SK-N-SH treated with all-trans-retinoic acid at 6 μM for 48 hours (cell line): ENCODE measurements at regions not wholly inside any gene's neighbourhood (a gene's known extent, or its start where the extent isn't known, plus 50 kb on each side); places are given as distances from the start of the nearest gene placed in this dataset.

Experiments
- ATAC-seq: fragments of 200-7000 bp; cut with Tn5 transposase; 3 replicates; pipeline ENCODE4 v1.9.1; 2020; ENCODE audit warnings: mild to moderate bottlenecking, moderate library complexity
- ARNTL ChIP-seq: fragments of 450-650 bp; formaldehyde crosslinking; IDR thresholded peaks from 2 replicates; pipeline ENCODE4 v1.5.0; 2020; ENCODE audit warnings: low read depth, mild to moderate bottlenecking, moderate library complexity, borderline replicate concordance
- BACH2 ChIP-seq: fragments of 250-450 bp; sonication (Bioruptor Pico); IDR thresholded peaks from 2 replicates; pipeline ENCODE4 v1.9.0; 2021; ENCODE audit warnings: mild to moderate bottlenecking, borderline replicate concordance
- CSDC2 ChIP-seq: fragments of 250-450 bp; sonication (Bioruptor Pico); IDR thresholded peaks from 2 replicates; pipeline ENCODE4 v1.5.0; 2020; ENCODE audit warnings: mild to moderate bottlenecking, moderate library complexity
- ESRRG ChIP-seq: fragments of 250-450 bp; sonication (Bioruptor Pico); IDR thresholded peaks from 2 replicates; pipeline ENCODE4 v1.6.1; 2021; ENCODE audit warnings: mild to moderate bottlenecking
- GLIS3 ChIP-seq: fragments of 250-450 bp; sonication (Bioruptor Pico); IDR thresholded peaks from 2 replicates; pipeline ENCODE4 v1.5.0; 2020; ENCODE audit warnings: mild to moderate bottlenecking, moderate library complexity
- ISL1 ChIP-seq: fragments of 250-450 bp; sonication (Bioruptor Pico); IDR thresholded peaks from 2 replicates; pipeline ENCODE4 v2.1.2; 2022; ENCODE audit warnings: mild to moderate bottlenecking, moderate library complexity
- OSR1 ChIP-seq: fragments of 250-450 bp; sonication (Bioruptor Pico); IDR thresholded peaks from 2 replicates; pipeline ENCODE4 v1.8.0; 2022; ENCODE audit warnings: moderate library complexity, mild to moderate bottlenecking, inconsistent platforms
- PPARA ChIP-seq: fragments of 250-450 bp; sonication (Bioruptor Pico); IDR thresholded peaks from 2 replicates; pipeline ENCODE4 v1.5.0; 2020; ENCODE audit warnings: mild to moderate bottlenecking, borderline replicate concordance
- SNAI2 ChIP-seq: fragments of 250-450 bp; sonication (Bioruptor Pico); IDR thresholded peaks from 2 replicates; pipeline ENCODE4 v1.5.0; 2020; ENCODE audit warnings: mild to moderate bottlenecking, moderate library complexity
- TCF4 ChIP-seq: fragments of 250-450 bp; sonication (Bioruptor Pico); IDR thresholded peaks from 2 replicates; pipeline ENCODE4 v1.8.0; 2021; ENCODE audit warnings: mild to moderate bottlenecking, moderate library complexity, borderline replicate concordance
- TOX ChIP-seq: fragments of 250-450 bp; sonication (Bioruptor Pico); IDR thresholded peaks from 2 replicates; pipeline ENCODE4 v1.8.0; 2021; ENCODE audit warnings: mild to moderate bottlenecking, moderate library complexity, borderline replicate concordance
- ZC3H10 ChIP-seq: fragments of 250-450 bp; sonication (Bioruptor Pico); IDR thresholded peaks from 2 replicates; pipeline ENCODE4 v1.5.1; 2021; ENCODE audit warnings: mild to moderate bottlenecking, moderate library complexity
- ZFP3 ChIP-seq: fragments of 250-450 bp; sonication (Bioruptor Pico); IDR thresholded peaks from 2 replicates; pipeline ENCODE4 v1.5.0; 2020; ENCODE audit warnings: mild to moderate bottlenecking, moderate library complexity
- ZFP30 ChIP-seq: fragments of 450-650 bp; formaldehyde crosslinking; IDR thresholded peaks from 2 replicates; pipeline ENCODE4 v1.5.0; 2022; ENCODE audit warnings: mild to moderate bottlenecking, moderate library complexity
- ZNF565 ChIP-seq: fragments of 450-650 bp; formaldehyde crosslinking; conservative IDR thresholded peaks from 2 replicates; pipeline ENCODE4 v1.5.0; 2020; ENCODE audit warnings: low read depth, mild to moderate bottlenecking, moderate library complexity
- ZNF70 ChIP-seq: fragments of 450-650 bp; formaldehyde crosslinking; IDR thresholded peaks from 2 replicates; pipeline ENCODE4 v1.5.0; 2020; ENCODE audit warnings: mild to moderate bottlenecking, moderate library complexity
- ZNF8 ChIP-seq: fragments of 450-650 bp; formaldehyde crosslinking; IDR thresholded peaks from 2 replicates; pipeline ENCODE4 v1.5.0; 2020; ENCODE audit warnings: mild to moderate bottlenecking, moderate library complexity
- TF ChIP-seq, protein P1 (sequence below): fragments of 250-450 bp; sonication (Bioruptor Pico); IDR thresholded peaks from 2 replicates; pipeline ENCODE4 v1.5.0; 2020; ENCODE audit warnings: mild to moderate bottlenecking, moderate library complexity
- TF ChIP-seq, protein P2 (sequence below): fragments of 250-450 bp; sonication (Bioruptor Pico); IDR thresholded peaks from 2 replicates; pipeline ENCODE4 v1.5.1; 2021; ENCODE audit warnings: mild to moderate bottlenecking, moderate library complexity
- TF ChIP-seq, protein P3 (sequence below): fragments of 250-450 bp; sonication (Bioruptor Pico); IDR thresholded peaks from 2 replicates; pipeline ENCODE4 v1.5.1; 2020; ENCODE audit warnings: low read depth, mild to moderate bottlenecking, moderate library complexity

DNA sequence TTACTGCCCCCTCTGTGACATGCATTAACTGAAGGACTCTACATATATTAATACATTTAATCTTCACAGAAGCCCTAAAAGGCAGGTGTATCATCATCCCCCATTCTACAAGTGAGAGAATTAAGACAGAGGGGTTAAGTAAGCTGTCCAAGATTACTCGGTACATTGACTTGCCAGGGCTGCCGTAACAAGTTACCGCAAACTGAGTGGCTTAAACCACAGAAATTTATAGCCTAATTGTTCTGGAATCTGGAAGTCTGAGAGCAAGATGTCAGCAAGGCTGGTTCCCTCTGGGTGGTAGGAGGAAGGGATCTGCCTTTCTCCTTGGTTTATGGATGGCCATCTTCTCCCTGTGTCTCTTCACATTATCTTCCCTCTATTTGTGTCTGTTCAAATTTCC is 605.5 kb downstream of the EPHA4 start:
- TF ChIP-seq OSR1 (CRISPR knock-in tag) (no peak), SNAI2 (CRISPR knock-in tag) (no peak), GLIS3 (CRISPR knock-in tag) (no peak), ZNF8 (no peak), ZNF565 (CRISPR knock-in tag) (no peak), ZC3H10 (CRISPR knock-in tag) (no peak), ZFP3 (CRISPR knock-in tag) (no peak), CSDC2 (CRISPR knock-in tag) (no peak), TCF4 (CRISPR knock-in tag) (no peak), ZNF70 (CRISPR knock-in tag) (no peak), PPARA (no peak), BACH2 (CRISPR knock-in tag) (no peak), TOX (CRISPR knock-in tag) (no peak), ESRRG (CRISPR knock-in tag) (no peak), ARNTL (CRISPR knock-in tag) (no peak), ZFP30 (CRISPR knock-in tag) (no peak)
- TF ChIP-seq, protein P1, sequence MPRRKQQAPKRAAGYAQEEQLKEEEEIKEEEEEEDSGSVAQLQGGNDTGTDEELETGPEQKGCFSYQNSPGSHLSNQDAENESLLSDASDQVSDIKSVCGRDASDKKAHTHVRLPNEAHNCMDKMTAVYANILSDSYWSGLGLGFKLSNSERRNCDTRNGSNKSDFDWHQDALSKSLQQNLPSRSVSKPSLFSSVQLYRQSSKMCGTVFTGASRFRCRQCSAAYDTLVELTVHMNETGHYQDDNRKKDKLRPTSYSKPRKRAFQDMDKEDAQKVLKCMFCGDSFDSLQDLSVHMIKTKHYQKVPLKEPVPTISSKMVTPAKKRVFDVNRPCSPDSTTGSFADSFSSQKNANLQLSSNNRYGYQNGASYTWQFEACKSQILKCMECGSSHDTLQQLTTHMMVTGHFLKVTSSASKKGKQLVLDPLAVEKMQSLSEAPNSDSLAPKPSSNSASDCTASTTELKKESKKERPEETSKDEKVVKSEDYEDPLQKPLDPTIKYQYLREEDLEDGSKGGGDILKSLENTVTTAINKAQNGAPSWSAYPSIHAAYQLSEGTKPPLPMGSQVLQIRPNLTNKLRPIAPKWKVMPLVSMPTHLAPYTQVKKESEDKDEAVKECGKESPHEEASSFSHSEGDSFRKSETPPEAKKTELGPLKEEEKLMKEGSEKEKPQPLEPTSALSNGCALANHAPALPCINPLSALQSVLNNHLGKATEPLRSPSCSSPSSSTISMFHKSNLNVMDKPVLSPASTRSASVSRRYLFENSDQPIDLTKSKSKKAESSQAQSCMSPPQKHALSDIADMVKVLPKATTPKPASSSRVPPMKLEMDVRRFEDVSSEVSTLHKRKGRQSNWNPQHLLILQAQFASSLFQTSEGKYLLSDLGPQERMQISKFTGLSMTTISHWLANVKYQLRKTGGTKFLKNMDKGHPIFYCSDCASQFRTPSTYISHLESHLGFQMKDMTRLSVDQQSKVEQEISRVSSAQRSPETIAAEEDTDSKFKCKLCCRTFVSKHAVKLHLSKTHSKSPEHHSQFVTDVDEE (CRISPR knock-in tag), result no peak
- TF ChIP-seq, protein P2, sequence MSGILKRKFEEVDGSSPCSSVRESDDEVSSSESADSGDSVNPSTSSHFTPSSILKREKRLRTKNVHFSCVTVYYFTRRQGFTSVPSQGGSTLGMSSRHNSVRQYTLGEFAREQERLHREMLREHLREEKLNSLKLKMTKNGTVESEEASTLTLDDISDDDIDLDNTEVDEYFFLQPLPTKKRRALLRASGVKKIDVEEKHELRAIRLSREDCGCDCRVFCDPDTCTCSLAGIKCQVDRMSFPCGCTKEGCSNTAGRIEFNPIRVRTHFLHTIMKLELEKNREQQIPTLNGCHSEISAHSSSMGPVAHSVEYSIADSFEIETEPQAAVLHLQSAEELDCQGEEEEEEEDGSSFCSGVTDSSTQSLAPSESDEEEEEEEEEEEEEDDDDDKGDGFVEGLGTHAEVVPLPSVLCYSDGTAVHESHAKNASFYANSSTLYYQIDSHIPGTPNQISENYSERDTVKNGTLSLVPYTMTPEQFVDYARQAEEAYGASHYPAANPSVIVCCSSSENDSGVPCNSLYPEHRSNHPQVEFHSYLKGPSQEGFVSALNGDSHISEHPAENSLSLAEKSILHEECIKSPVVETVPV (CRISPR knock-in tag), result no peak
- TF ChIP-seq, protein P3, sequence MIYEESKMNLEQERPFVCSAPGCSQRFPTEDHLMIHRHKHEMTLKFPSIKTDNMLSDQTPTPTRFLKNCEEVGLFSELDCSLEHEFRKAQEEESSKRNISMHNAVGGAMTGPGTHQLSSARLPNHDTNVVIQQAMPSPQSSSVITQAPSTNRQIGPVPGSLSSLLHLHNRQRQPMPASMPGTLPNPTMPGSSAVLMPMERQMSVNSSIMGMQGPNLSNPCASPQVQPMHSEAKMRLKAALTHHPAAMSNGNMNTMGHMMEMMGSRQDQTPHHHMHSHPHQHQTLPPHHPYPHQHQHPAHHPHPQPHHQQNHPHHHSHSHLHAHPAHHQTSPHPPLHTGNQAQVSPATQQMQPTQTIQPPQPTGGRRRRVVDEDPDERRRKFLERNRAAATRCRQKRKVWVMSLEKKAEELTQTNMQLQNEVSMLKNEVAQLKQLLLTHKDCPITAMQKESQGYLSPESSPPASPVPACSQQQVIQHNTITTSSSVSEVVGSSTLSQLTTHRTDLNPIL (CRISPR knock-in tag), result no peak
- no peak for ATAC-seq

DNA sequence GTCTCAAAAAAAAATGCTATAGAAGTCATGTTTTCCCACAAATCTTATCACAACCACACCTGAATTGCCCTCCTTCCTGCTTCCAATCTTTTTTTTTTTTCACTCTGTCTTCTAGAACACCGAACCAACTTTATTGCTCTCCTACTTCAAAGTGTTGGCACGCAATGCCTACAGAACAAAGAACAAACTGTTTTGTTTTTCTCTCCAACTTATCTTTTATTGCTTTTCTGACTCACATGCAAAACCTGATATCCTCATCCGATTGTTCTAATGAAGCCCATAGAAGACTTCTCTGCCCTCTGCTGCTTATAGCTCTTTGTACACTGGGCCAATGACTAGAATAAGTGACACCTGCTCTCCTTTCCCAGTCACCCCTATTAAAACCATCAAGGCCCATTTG is 602.8 kb downstream of the EPHA4 start:
- ATAC-seq, result no peak
- TF ChIP-seq ZFP30 (CRISPR knock-in tag) (no peak), OSR1 (CRISPR knock-in tag) (no peak), TCF4 (CRISPR knock-in tag) (no peak)

DNA sequence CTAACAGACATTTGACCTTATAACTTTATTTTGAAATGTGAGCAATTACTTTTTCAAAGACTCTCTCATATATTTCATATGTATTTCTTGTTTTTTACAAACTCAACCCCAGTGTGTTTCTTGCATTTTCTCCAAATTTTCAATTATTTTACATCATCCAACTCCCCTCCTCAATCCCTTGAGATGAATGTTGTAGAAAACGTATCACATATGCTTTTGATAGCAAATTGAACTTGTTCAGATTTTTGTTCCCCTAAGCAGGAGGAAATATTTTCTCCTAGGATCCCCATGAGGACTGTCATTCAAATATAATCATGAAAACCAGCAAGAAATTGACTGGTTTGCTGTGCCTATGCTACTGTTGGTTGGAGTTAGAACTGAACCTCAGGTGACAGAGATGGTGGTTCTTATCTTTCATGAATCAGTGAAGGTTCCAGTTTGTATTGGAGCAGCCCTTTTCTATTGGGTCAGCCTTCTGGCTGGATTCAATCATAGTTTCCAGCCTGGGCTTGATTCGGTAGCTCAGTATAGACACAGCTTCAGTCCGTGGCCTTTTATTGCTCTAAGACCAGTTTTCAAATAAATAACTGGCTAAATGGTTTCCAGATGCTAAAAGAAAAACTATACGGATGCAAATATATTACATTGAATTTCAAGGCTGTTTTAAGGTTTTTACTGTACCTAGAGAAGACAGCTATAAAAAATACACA is 591.0 kb downstream of the EPHA4 start:
- no peak for ATAC-seq
- no peak for TF ChIP-seq GLIS3 (CRISPR knock-in tag)
- TF ChIP-seq, protein P1 (CRISPR knock-in tag), result no peak
- TF ChIP-seq BACH2 (CRISPR knock-in tag), result no peak
- no peak for TF ChIP-seq ZFP30 (CRISPR knock-in tag)
- no peak for TF ChIP-seq ISL1
- no peak for TF ChIP-seq ZFP3 (CRISPR knock-in tag)
- no peak for TF ChIP-seq SNAI2 (CRISPR knock-in tag)

DNA sequence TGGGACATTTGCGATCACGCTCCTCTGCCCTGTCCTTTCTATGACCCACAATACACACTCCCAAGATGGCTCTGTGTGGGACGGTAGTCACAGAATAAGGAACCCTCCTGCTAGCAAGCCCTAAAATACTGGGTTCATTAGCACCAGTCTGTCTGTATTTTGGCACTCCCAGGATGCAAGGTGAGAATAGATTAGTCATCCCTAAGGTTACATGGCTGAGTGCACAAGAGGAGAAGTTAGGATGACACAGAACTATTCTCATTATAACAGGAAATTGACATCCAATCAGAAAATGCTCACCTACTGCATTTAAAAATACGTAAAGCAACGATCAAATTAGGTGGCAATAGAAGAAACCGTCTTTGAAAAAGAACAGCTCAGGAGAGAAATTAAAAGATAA is 590.2 kb downstream of the EPHA4 start:
- ATAC-seq, result no peak
- TF ChIP-seq, protein P1 (CRISPR knock-in tag), result no peak
- no peak for TF ChIP-seq ZNF565 (CRISPR knock-in tag)
